ENCODE measurements at regions not wholly inside any gene's neighbourhood (a gene's known extent, or its start where the extent isn't known, plus 50 kb on each side); places are given as distances from the start of the nearest gene placed in this dataset.

GRCh38 chr9:79215821-79216220 is 355.9 kb upstream of the TLE4 start:
- no peak for DNase-seq (ENCODE audit: low spot score)

- DNase-seq (ENCODE audit: low spot score), result no peak
These were observed 351.5 kb upstream of the TLE4 start for GRCh38 chr9:79220251-79220650.

- DNase-seq (ENCODE audit: low spot score), result no peak
These were observed 351.1 kb upstream of the TLE4 start for GRCh38 chr9:79220666-79221065.

GRCh38 chr9:79221084-79221483 is 350.7 kb upstream of the TLE4 start:
- no peak for DNase-seq (ENCODE audit: low spot score)

- DNase-seq (ENCODE audit: low spot score), result no peak
These were observed 349.3 kb upstream of the TLE4 start for GRCh38 chr9:79222483-79222882.

- no peak for DNase-seq (ENCODE audit: low spot score)
These were observed 346.9 kb upstream of the TLE4 start for GRCh38 chr9:79224672-79225433.

- DNase-seq (ENCODE audit: low spot score), result no peak
These were observed 338.2 kb upstream of the TLE4 start for GRCh38 chr9:79233542-79233941.

GRCh38 chr9:79236466-79236865 is 335.3 kb upstream of the TLE4 start:
- no peak for DNase-seq (ENCODE audit: low spot score)

GRCh38 chr9:79237861-79238260 is 333.9 kb upstream of the TLE4 start:
- DNase-seq (ENCODE audit: low spot score), result no peak

GRCh38 chr9:79240774-79241173 is 331.0 kb upstream of the TLE4 start:
- DNase-seq (ENCODE audit: low spot score), result no peak

- DNase-seq (ENCODE audit: low spot score), result no peak
These were observed 329.3 kb upstream of the TLE4 start for GRCh38 chr9:79242489-79242888.

- no peak for DNase-seq (ENCODE audit: low spot score)
These were observed 325.6 kb upstream of the TLE4 start for GRCh38 chr9:79246170-79246569.

- no peak for DNase-seq (ENCODE audit: low spot score)
These were observed 324.7 kb upstream of the TLE4 start for GRCh38 chr9:79247021-79247420.

- DNase-seq (ENCODE audit: low spot score), result no peak
These were observed 321.0 kb upstream of the TLE4 start for GRCh38 chr9:79250806-79251205.

- no peak for DNase-seq (ENCODE audit: low spot score)
These were observed 316.7 kb upstream of the TLE4 start for GRCh38 chr9:79254900-79255650.

GRCh38 chr9:79255651-79256260 is 316.0 kb upstream of the TLE4 start:
- DNase-seq (ENCODE audit: low spot score), result no peak

GRCh38 chr9:79256691-79257213 is 315.0 kb upstream of the TLE4 start:
- no peak for DNase-seq (ENCODE audit: low spot score)

GRCh38 chr9:79257228-79257781 is 314.5 kb upstream of the TLE4 start:
- DNase-seq (ENCODE audit: low spot score), result no peak

- no peak for DNase-seq (ENCODE audit: low spot score)
These were observed 313.9 kb upstream of the TLE4 start for GRCh38 chr9:79257790-79258351.

- DNase-seq (ENCODE audit: low spot score), result no peak
These were observed 311.9 kb upstream of the TLE4 start for GRCh38 chr9:79259858-79260257.

- no peak for DNase-seq (ENCODE audit: low spot score)
These were observed 308.1 kb upstream of the TLE4 start for GRCh38 chr9:79263628-79264027.

- no peak for DNase-seq (ENCODE audit: low spot score)
These were observed 307.7 kb upstream of the TLE4 start for GRCh38 chr9:79264041-79264440.

All from globus pallidus (tissue), 1 donor.